HG03571 (cell line): ENCODE measurements at regions not wholly inside any gene's neighbourhood (a gene's known extent, or its start where the extent isn't known, plus 50 kb on each side); places are given as distances from the start of the nearest gene placed in this dataset.

Experiments used
- ATAC-seq: cut with Tn5 transposase; IDR thresholded peaks from one replicate; pipeline ENCODE4 v1.9.1; 2021; ENCODE audit not compliant: unreplicated experiment

DNA sequence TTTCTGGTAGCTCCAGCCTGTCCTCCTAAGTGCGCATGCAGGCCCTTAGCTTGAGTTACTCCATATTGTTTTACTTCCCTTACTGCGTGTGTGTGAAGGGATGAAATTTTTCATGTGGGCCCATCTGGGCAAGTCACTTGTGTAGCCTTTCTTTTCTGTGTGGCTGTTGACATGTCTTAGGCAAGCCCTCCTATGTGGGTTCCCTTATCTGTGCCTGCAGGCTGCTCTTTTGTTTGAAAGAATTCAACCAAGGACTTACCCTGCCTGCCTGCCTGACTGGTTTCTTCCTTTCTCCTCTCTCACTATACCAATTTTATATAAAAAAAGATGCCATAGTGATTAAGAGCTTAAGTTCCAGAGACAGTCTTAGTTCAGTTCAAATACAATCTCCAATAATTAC is 249.3 kb downstream of the ATG4C start:
- no peak for ATAC-seq

DNA sequence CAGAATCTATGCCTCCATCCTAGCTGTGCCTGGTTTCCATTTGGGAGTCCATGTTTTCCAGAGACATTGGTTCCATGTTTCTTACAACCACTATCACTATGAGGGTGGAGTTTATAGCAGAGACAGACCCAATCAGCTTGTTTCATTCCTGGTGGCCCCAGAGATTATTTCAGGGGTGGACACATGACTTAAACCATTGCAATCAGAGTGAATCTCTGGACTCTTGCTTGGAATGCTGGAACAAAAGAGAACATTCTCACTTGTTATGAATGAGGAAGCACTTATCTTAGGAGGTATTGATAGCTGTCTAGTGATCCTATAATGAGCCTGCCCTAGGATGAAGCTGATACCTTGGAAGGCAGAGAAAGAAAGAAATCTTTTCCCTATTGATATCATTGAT is 250.3 kb downstream of the ATG4C start:
- no peak for ATAC-seq

DNA sequence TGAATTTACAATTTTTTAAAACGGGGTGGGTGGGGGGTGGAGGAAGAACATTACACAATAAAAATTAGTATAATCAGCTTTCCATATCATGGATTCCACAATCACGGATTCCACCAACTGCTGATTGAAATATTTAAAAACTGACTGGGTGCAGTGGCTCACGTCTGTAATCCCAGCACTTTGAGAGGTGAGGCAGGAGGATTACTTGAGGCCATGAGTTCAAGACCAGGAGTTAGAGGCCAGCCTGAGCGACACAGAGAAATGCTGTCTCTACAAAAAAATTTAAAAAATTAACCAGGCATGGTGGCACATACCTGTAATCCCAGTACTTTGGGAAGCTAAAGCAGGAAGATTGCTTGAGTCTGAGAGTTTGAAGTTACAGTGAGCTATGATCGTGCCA is 254.7 kb downstream of the ATG4C start:
- ATAC-seq: no peak

DNA sequence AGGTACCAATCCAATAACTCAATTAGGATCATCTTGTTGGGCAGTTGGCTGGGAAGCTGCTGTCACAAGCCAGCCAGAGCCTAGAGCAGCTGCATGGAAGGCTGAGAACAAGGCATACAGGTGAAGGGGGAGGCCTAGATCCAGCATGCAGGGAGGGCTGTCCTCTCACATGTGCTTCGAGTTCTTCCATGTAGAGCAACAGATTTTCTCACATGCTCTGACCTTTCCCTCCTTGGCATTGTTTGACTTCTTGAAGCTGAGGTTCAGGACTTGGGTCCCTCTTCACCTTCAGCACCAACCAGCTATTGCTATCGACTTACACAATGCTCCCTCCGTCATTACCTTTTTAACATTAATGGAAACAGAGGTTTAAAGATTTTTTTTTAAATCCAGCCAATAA is 257.7 kb downstream of the ATG4C start:
- no peak for ATAC-seq

DNA sequence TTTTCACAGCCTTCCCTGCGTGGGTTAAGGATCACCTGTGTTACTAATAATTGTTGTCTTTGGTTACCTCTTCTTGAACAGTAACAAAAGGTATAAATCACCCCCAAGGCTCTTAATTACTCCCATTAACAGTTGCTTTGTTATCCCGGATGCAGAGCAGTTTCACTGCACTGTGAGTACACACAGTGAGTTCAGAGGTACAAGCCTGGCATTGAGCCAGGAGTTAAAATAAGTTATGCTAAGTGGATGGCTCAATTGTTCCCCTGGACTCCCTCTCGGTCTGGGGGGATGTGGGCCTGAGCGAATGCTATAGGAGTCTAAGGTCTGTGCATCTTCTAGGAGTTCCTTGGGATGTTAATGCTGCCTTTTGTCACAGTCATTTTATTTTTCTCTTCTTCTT is 258.3 kb downstream of the ATG4C start:
- no peak for ATAC-seq

DNA sequence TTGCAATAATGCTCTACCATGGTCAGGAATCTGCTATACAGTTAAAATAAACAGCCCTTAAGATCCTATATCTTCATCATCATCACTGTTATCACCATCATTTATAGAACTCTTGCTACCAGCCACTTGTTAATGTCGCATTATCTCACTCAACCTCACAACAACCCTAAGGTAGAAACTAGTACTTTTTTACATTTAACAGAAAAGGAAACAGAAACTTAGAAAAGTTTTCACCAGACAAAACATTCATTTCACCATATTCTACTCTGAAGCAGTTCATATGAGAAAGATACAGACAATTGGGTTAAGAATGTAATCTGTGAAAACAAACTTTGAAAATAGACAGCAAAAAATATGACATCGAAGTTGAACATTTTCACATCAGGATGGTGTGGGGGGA is 262.6 kb downstream of the ATG4C start:
- no peak for ATAC-seq

DNA sequence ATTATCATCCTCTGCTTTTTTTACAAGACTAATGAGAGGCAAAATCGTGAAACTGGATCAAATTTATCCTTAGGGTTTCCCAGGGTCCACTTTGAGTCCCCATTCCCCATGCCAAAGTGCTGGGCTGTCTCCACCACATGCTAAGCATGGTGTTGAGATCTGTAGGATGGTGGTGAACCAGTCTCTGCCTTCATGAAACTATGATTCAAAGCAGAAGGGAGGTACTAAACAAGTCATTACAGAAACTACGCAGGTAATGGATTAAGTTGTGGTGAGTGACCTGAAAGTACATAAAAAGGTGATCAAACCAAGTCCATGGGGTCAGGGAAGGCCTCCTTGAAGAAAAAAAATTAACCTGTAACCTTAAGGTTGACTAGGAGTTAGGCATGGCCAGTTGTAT is 265.2 kb downstream of the ATG4C start:
- no peak for ATAC-seq

DNA sequence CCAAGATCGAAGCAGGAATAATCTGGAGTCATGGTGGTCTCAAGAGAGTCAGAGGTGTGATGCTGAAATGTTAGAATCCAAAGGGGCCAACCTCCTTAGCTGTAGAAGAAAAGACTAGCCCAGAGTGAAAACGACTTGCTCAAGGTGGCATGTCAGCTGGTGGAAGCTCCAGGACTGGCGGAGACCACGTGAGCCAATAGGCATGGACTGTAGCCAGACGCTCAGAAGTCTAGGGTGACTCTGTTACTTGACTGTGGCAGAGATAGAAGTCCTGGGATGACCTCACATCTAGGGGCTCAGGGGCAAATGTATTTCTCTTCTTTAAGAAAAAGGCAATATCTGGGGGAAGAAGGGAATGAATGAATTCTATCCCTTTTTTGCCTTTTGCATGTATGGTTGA is 267.4 kb downstream of the ATG4C start:
- ATAC-seq: no peak

DNA sequence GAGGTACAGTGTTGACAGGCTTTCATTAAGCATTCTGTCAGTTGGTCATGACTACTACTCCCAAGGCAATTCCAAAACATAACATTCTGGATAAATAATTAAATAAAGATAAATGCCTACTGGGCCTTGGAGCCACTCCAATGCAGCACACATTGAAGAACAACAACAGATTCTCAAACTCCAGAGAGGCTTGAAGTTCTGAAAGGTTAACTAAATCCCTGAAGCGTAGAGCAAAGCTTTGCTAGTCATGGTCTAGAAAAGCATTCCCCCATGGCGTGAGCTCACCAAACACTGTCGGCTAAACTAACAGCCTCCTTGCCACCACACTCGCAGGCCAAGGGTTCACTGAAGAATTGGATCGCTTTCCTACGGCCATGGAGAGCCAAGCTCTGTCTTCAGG is 268.0 kb downstream of the ATG4C start:
- ATAC-seq: no peak

DNA sequence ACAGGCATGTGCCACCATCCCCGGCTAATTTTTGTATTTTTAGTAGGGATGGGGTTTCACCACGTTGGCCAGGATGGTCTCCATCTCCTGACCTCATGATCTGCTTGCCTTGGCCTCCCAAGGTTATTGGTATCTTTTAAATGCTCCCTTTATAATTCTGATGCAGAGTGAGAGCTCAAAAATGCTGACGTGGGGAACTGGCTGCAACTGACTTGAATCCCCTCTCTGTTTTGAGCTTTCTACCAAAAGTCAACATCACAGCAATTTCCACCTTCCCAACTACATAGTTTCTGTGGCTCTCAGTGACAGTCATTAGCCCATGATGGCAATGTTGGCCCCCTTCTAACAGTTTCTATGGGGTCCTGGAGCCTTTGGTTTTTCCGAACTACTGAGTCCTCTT is 268.2 kb upstream of the FOXD3 start:
- ATAC-seq: no peak

DNA sequence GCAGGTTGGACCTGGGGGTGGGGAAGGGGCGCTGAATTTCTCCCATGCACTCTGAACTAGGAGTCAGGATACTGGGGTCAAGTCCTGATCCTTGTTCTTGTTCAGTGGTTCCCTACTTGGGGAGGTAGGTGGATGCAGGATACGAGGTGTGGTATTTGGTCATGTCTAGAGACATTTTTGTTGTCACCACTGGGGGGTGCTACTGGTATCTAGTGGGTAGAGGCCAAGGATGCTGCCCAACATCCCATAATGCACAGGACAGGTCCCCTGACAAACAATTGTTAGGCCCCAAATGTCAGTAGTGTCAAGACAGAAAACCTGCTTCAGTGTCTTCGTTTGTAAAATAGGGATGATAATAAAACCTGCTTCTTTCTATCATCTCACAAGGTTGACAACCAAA is 259.0 kb upstream of the FOXD3 start:
- no peak for ATAC-seq

DNA sequence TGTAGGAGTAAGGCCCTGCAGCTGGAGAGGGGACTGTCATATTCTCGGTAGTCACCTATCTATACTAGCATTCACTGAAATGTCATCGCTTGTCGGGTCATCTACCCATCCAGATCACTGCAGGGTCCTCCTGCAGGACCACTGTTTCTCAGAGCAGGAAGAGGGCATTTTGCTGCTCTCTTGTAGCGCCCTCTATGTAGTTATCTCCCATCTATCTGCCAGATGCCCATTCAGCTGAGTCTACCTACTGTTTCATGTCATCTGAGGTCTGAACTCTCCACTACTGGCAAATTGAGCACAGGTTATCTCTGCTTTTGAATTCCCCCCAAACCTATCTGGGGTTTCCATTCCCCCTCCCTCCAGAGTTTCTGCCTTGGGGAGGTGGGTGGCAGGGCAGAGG is 258.2 kb upstream of the FOXD3 start:
- no peak for ATAC-seq

DNA sequence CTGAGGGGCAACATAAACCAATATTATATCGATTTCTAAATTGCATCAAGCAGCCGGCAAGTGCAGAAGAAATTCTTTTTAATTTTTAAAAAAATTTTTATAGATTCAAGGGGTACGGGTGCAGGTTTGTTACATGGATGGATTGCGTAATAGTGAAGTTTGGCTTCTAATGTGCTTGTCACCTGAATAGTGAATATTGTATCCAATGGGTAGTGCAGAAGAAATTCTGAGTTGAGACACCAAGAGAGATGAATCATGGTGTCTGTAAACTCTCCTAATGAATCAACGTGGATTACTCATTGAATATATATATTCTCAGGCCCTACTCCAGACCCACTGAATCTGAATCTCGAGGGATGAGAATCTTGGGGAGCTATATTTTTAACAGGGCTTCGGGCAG is 253.7 kb upstream of the FOXD3 start:
- no peak for ATAC-seq

DNA sequence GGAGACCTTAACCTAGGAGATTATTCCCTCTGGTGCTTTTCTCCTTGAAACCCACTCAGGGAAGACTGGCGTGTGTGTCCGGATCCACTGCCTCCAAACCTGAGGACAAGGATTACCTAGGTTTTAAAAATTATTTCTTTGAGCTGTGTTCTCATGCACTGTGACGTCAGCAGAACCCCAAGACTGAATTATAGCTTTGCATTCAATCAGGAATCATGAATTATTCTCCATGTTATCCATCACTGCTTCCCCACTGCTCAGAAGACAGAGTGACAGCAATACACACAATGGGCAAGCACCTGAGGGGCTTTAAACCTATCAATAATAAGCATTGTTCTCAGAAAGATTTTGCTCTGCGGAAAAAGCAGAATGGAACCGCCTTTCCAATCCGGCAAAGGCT is 253.2 kb upstream of the FOXD3 start:
- no peak for ATAC-seq

DNA sequence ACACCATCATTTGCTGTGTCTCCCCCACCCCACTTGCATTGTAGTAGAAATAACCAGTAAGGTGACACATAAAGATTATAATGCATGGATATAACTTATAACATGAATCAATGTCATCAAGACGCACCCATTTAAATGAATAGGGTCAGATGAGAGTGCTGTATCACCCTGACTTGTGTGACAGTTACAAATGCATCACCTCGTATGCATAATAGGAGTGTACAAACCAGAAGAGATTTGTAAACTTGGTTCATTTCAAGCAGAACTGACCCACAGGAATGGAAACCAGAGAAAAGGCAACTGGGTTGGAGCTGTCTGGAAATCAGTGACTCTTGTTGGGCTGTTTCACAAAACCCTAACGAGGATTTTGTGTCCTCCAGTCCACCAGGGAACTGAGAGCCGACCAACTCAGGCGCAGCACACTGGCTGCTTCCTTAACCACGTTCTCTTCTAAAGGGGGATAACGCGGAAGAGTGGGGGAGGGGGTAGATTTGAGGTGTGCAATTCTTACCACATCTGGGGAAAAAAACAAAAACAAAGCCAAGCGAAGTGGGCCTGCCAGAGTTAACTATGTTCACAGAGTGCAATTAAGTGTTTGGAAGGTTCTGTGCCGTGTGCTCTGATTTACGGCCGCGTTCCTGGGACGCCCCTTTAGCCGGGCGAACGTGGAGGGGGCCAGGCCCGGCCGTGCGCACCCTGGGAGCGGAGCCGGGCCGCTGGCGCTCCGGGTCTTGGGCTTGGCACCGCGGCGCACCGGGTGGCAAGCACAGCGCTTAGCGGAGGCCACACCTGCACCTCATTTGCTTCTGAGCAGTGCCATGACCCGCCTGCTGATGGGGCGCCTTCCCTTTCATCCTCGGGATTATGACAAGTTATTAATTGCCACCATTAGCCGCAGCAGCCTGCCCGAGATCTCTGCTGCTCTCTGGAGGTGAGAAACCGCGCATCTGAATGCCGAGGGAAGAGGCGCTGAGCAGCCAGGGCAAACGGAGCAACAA is 248.8 kb upstream of the FOXD3 start:
- ATAC-seq: no peak

DNA sequence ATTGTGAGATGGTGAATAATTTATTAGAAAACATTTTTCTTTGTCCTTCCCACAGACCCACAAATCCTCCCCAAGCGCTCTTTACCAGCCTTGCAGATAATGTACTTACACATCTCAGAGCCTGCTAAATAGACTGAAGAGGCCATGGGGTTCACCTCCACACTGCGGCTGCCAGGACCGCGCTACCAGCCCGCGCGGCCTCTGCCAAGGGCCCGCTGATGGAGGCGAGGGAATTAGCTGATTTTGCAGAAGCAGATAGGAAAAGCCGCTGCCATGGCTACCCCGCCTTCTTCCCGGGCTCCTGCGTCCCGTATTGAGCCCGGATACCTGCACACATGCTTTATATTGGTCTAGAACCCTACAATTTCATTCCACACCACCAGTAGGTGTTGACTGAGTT is 248.0 kb upstream of the FOXD3 start:
- no peak for ATAC-seq

DNA sequence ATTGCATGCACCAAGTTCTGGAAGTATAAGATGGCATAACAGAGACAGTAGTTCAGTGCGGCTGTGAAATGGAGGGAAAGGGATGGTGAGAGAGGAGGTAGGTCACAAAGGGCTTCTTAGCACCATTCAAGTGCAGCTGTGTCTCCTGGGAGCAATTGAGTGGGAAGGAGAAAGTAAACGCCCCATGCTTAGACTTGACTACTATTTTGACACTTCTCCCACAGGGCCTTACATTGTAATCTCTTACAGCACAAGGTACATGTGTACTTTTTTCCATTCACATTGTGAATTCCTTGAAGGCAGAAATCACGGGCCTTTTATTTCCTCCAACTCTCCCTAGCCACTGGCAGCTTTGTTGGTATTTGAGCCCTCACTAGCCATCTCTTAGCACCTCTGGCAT is 239.6 kb upstream of the FOXD3 start:
- no peak for ATAC-seq

DNA sequence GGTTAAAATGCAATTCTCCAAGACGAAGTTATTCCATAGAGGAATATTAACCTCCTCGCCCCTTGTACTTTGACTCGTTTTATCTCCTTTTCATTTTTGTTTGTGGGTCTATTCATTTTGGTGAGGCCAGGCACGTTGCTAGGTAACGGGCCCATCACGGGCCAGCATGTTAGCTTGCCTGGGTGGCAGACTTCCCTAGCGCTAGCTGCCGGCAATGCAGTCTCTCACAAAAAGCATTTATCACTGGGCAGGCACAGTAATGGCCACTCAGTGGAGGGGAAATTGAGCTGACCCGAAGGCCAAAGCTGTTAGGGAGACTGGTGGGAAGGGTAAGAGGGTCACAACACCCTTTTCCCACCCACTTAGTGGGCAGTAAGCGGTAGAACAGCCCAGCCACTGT is 234.4 kb upstream of the FOXD3 start:
- ATAC-seq: no peak

DNA sequence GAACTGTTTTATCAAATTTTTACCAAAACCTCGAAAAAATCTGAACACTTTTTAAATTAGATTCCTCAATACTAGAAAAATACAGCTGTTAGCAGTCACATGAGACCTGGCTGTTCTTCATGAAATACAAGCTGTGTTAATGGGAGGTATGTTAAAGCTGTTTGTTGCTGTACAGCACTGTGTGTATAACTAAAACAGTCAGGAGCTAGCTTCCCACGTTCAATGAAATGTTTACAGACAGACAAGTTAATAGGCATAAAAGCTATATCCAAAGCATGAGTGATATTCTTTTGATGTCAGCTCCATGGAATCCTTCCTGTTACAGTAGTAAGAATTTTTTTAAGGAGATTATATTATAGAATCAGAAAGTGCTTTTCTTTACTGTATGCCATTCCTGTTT is 223.2 kb upstream of the FOXD3 start:
- ATAC-seq: no peak

DNA sequence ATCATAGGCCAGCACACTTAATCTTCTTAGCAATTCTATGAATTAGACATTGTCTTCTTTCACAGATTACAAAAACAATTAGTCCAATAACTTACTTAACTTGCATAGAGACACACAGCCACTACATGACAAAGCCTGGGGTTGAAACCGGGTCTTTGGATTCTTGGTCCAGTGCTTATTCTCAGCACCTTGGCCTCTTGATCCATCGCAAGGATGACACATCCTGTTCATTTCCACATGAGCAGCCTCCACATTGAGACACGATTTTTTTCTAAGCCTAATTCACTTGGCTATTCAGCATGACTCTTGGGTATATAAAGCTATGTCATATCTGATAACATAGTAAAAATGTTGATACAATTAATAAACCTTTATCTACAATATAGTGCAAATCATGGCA is 221.0 kb upstream of the FOXD3 start:
- ATAC-seq: no peak

DNA sequence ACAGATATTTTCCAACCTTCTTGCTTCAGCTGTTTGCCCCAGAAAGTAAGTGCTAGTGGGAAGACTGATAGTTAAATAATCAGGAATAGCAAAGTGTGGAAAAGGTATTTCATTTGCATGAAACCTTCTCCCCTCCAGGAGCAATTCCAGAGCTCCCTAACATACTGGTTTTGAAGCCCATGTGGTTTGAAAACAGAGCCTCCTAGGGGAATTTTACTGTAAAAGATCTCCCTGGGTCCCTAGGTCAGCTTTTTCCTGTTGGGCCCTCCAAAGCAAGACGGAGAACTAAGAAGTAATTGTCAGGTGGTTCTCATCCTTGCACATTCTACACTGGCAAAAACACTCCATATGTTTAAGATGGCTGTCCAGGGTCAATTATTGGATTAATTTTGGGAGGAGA is 218.7 kb upstream of the FOXD3 start:
- ATAC-seq: no peak

DNA sequence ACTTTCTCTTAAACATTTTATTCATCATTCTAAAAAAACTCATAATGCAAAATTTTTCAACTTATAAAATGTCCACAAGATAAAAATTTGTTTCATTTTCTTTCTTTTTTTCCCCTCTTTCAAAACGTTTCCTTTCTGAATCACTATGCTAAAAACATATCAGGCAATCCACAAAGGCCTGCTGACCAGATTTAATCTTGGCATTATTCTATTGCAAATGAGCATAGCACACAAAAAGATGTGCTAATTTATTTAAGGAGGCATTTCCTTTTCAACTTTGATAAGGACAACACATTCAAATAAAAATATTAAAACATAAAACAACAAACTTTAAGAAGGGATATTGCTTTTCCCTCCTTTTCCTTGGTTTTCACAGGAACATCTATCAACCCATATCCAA is 215.3 kb upstream of the FOXD3 start:
- ATAC-seq: no peak

DNA sequence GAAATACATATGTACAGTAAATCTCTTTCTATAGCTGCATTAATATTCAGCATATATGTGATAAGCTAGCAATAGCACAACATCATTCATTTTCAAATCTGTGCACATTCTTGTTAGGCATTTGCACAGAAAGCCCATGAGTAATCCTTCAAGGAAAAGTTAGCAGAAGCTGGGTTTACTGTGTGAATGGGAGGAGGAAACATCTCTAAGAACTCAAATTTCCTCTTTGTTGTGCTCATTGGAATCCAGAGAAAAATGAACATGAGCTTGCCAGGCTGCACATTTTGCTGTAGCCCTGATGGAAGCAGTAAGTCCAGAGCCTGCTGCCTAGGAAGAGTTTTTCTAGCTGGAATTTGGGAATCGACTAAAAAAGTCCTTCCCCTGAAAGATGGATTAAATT is 214.2 kb upstream of the FOXD3 start:
- no peak for ATAC-seq
